Esophagus squamous epithelium (tissue), 4 donors: ENCODE measurements at regions not wholly inside any gene's neighbourhood (a gene's known extent, or its start where the extent isn't known, plus 50 kb on each side); places are given as distances from the start of the nearest gene placed in this dataset.

Source experiments
- CTCF ChIP-seq, 6 experiments: fragments of 450-650 bp in 4 of 6; fragments of 200-600 bp in 2 of 6; sonication (generic) in 2 of 6; IDR thresholded peaks; one replicate each; pipeline ENCODE4 v1.5.1; 2016 to 2019; ENCODE audit warnings: antibody characterized with exemption in 6 of 6, mild to moderate bottlenecking in 4 of 6, moderate library complexity in 4 of 6
- POLR2A ChIP-seq, 4 donors: fragments of 450-650 bp; IDR thresholded peaks; one replicate each; pipeline ENCODE4 v1.6.1; 2017; ENCODE audit warnings: antibody characterized with exemption in 4 of 4, mild to moderate bottlenecking in 4 of 4, moderate library complexity in 3 of 4

- TF ChIP-seq POLR2A (IDR thresholded peaks at IDR 0.05) (no peak), CTCF (IDR thresholded peaks at IDR 0.05) (no peak)
Observed at GRCh38 chr13:68323124-68323523, 1093.0 kb upstream of the PCDH9 start.
